GM12878 (cell line): ENCODE measurements at regions not wholly inside any gene's neighbourhood (a gene's known extent, or its start where the extent isn't known, plus 50 kb on each side); places are given as distances from the start of the nearest gene placed in this dataset.

ENCODE experiments used
- ATAC-seq: fragments of 200-7000 bp; cut with Tn5 transposase; 3 replicates; pipeline ENCODE4 v1.9.1; 2020; ENCODE audit warnings: mild to moderate bottlenecking, moderate library complexity
- BruUV-seq: library from RNA; stranded (reverse); fragments of 400-500 nt; replicated peaks from 2 replicates; lab custom pipeline; 2021; lab: Mats Ljungman, UMichigan
- CTCF ChIA-PET: fragments of 300-600 bp; sonication (Branson Sonifier 250); formaldehyde crosslinking; extraction: SDS; loops from one replicate; lab custom pipeline; 2021; ENCODE audit warnings: inconsistent platforms; lab: Yijun Ruan, JAX
- POLR2A ChIA-PET: fragments of 350-600 bp; formaldehyde crosslinking; extraction: SDS; loops from one replicate; lab custom pipeline; 2021; ENCODE audit warnings: inconsistent platforms; lab: Charles Lee
- RAD21 ChIA-PET: fragments of 300-600 bp; sonication (Branson Sonifier 250); formaldehyde crosslinking; loops from one replicate; lab custom pipeline; 2023; ENCODE audit warnings: antibody characterized with exemption; ENCODE audit not compliant: unreplicated experiment; lab: Charles Lee
- SMC1A ChIA-PET: fragments of 300-600 bp; sonication (Branson Sonifier 250); formaldehyde crosslinking; loops from one replicate; lab custom pipeline; 2023; ENCODE audit not compliant: unreplicated experiment, uncharacterized antibody; lab: Charles Lee
- DNase-seq: peaks from one replicate; pipeline ENCODE4 v3.0.0-alpha.2; 2011; ENCODE audit warnings: low read depth, low spot score
- FAIRE-seq: peaks from 3 replicates; lab custom pipeline; 2011; peaks lifted over from hg19 to GRCh38; lab: Jason Lieb, UNC
- H2AFZ ChIP-seq: 2 replicates; pipeline ENCODE4 v1.6.0; 2011; ENCODE audit warnings: low read depth, low read length, control low read depth; ENCODE audit not compliant: control insufficient read depth
- H3K27ac ChIP-seq: 2 replicates; pipeline ENCODE4 v1.5.1; 2011; ENCODE audit warnings: control low read depth; ENCODE audit not compliant: control insufficient read depth, insufficient read depth
- H3K27me3 ChIP-seq, 2 experiments: replicated peaks in 1 of 2; 2 replicates each; pipeline versions ENCODE4 v1.6.0 to v1.6.1; 2011; ENCODE audit warnings: low read length in 1 of 2; ENCODE audit not compliant: control insufficient read depth in 2 of 2, insufficient read depth in 2 of 2
- H3K36me3 ChIP-seq, 2 experiments: 2 replicates each; pipeline ENCODE4 v1.5.1; 2011; ENCODE audit warnings: low read length in 1 of 2; ENCODE audit not compliant: control insufficient read depth in 2 of 2, insufficient read depth in 2 of 2
- H3K4me1 ChIP-seq: 2 replicates; pipeline ENCODE4 v1.6.1; 2011; ENCODE audit warnings: mild to moderate bottlenecking, low read length, moderate library complexity, mixed read lengths; ENCODE audit not compliant: control insufficient read depth, insufficient read depth
- H3K4me2 ChIP-seq: 2 replicates; pipeline ENCODE4 v1.6.0; 2011; ENCODE audit warnings: control low read depth; ENCODE audit not compliant: control insufficient read depth, insufficient read depth
- H3K4me3 ChIP-seq: fragments of 200-600 bp; sonication (generic); 2 replicates; pipeline ENCODE4 v1.5.1; 2016
- H3K79me2 ChIP-seq: 2 replicates; pipeline ENCODE4 v1.6.0; 2011; ENCODE audit warnings: low read length; ENCODE audit not compliant: control insufficient read depth, insufficient read depth
- H3K9ac ChIP-seq: 2 replicates; pipeline ENCODE4 v1.8.0; 2011; ENCODE audit warnings: low read length, control low read depth, mixed read lengths; ENCODE audit not compliant: control insufficient read depth, insufficient read depth
- H3K9me3 ChIP-seq: replicated peaks from 3 replicates; pipeline ENCODE4 v1.5.1; 2011; ENCODE audit warnings: mild to moderate bottlenecking, low read length; ENCODE audit not compliant: control insufficient read depth, insufficient read depth
- H4K20me1 ChIP-seq: 2 replicates; pipeline ENCODE4 v1.6.0; 2011; ENCODE audit not compliant: control insufficient read depth, insufficient read depth
- FOS ChIP-seq: IDR thresholded peaks from 3 replicates; pipeline ENCODE4 v1.6.1; 2011; ENCODE audit warnings: borderline replicate concordance; ENCODE audit not compliant: insufficient read length; ENCODE audit errors: extremely low read depth
- MEF2B ChIP-seq: fragments of 450-650 bp; IDR thresholded peaks from 2 replicates; pipeline ENCODE4 v1.6.1; 2018; ENCODE audit warnings: mild to moderate bottlenecking, moderate library complexity; ENCODE audit not compliant: partially characterized antibody, poor library complexity, severe bottlenecking
- NRF1 ChIP-seq: conservative IDR thresholded peaks from 2 replicates; pipeline ENCODE4 v1.6.1; 2011; ENCODE audit warnings: mild to moderate bottlenecking, low read depth, low read length, improper control_type of control experiment
- POLR2A ChIP-seq: IDR thresholded peaks from 2 replicates; pipeline ENCODE4 v1.6.1; 2011; ENCODE audit warnings: low read depth, mild to moderate bottlenecking, low read length
- REST ChIP-seq: IDR thresholded peaks from 2 replicates; pipeline ENCODE4 v1.6.1; 2012; ENCODE audit warnings: mild to moderate bottlenecking, low read depth, low read length
- YBX1 ChIP-seq: fragments of 450-650 bp; IDR thresholded peaks from 2 replicates; pipeline ENCODE4 v1.6.1; 2016; ENCODE audit warnings: antibody characterized with exemption
- ZBTB11 ChIP-seq: fragments of 450-650 bp; formaldehyde crosslinking; IDR thresholded peaks from 2 replicates; pipeline ENCODE4 v1.5.0; 2022; ENCODE audit warnings: mild to moderate bottlenecking, missing genetic modification characterization
- ZBTB33 ChIP-seq: fragments of 450-650 bp; IDR thresholded peaks from 2 replicates; pipeline ENCODE4 v1.6.1; 2017; ENCODE audit warnings: mild to moderate bottlenecking
- WGBS: methylation state at CpG from one replicate; pipeline ENCODE4 v1.1.6; 2016; ENCODE audit warnings: low lambda C conversion rate; ENCODE audit not compliant: insufficient replicate concordance, insufficient coverage; ENCODE audit errors: missing lambda C conversion rate; 5-methylcytosine and 5-hydroxymethylcytosine counted together
- in situ Hi-C: fragments of 300-500 bp; cut with MboI; formaldehyde crosslinking; loops from 9 replicates; pipeline ENCODE4 v1.14.3; 2018; ENCODE audit warnings: mixed read lengths
- intact Hi-C: fragments of 100-400 bp; cut with micrococcal nuclease; formaldehyde crosslinking; loops from one replicate; pipeline ENCODE4 v1.14.2; 2022; ENCODE audit not compliant: unreplicated experiment

- POLR2A ChIA-PET: no interaction called here
- SMC1A ChIA-PET: no interaction called here
- Histone ChIP-seq H3K27me3 (no peaks in the 10 kb centered on the region), H3K36me3 (no peaks in the 10 kb centered on the region), H3K79me2 (no peaks in the 10 kb centered on the region), H3K27ac (no peak overlapping the region), H3K4me1 (no peaks in the 10 kb centered on the region), H3K4me3 (no peak overlapping the region), H4K20me1 (no peaks in the 10 kb centered on the region), H2AFZ (no peak overlapping the region), H3K9me3 (no peaks in the 10 kb centered on the region), H3K4me2 (no peak overlapping the region), H3K9ac (no peak overlapping the region)
- DNase-seq (no peak), FAIRE-seq (no peak), ATAC-seq (no peak)
- RAD21 ChIA-PET: no interaction called here
- intact Hi-C loops (no loop called here), in situ Hi-C loops (no loop called here)
- 13% methylated on average over 6 of the region's 6 CpGs for WGBS
- CTCF ChIA-PET: no interaction called here
- TF ChIP-seq YBX1 (no peak), NRF1 (no peak), ZBTB11 (no peak)
- no TSS peak for BruUV-seq
Measured at GRCh38 chr13:109842212-109842920, 56.0 kb upstream of the IRS2 start.

- no peak overlapping the region for H3K27ac ChIP-seq
- no peaks in the 10 kb centered on the region for H4K20me1 ChIP-seq
- CTCF ChIA-PET: no interaction called here
- no peak overlapping the region for H3K9ac ChIP-seq
- intact Hi-C loops (no loop called here), in situ Hi-C loops (no loop called here)
- RAD21 ChIA-PET: no interaction called here
- SMC1A ChIA-PET: no interaction called here
- no peak overlapping the region for H3K4me3 ChIP-seq
- no peak overlapping the region for H2AFZ ChIP-seq
- no peak overlapping the region for H3K4me2 ChIP-seq
- FAIRE-seq: no peak
- H3K36me3 ChIP-seq: no peaks in the 10 kb centered on the region
- no peaks in the 10 kb centered on the region for H3K4me1 ChIP-seq
- 26% methylated on average over 4 of the region's 4 CpGs for WGBS
- no peaks in the 10 kb centered on the region for H3K9me3 ChIP-seq
- H3K79me2 ChIP-seq: no peaks in the 10 kb centered on the region
- no peaks in the 10 kb centered on the region for H3K27me3 ChIP-seq
- no peak for DNase-seq
- BruUV-seq: no TSS peak
- POLR2A ChIA-PET: no interaction called here
- ATAC-seq: no peak
- TF ChIP-seq MEF2B (no peak), ZBTB33 (no peak), POLR2A (no peak), REST (no peak), FOS (no peak)
Measured at GRCh38 chr13:109840893-109841287, 54.5 kb upstream of the IRS2 start.
